ENCODE measurements at regions not wholly inside any gene's neighbourhood (a gene's known extent, or its start where the extent isn't known, plus 50 kb on each side); places are given as distances from the start of the nearest gene placed in this dataset.

- Histone ChIP-seq H3K27me3 (no peaks in the 10 kb centered on the region), H3K27ac (no peak overlapping the region), H3K4me1 (no peaks in the 10 kb centered on the region), H3K9me3 (no peaks in the 10 kb centered on the region), H3K36me3 (no peaks in the 10 kb centered on the region), H3K4me3 (replicated peaks in 1 of 3) (no peak overlapping the region)
- 53 to 59% methylated on average over 2 of the region's 2 CpGs for WGBS, 2 donors
- no peak for DNase-seq
- intact Hi-C loops (cut with DNase I) = no loop called here
- no peak for TF ChIP-seq CTCF (IDR thresholded peaks at IDR 0.05)
- no peak for TF ChIP-seq POLR2A (IDR thresholded peaks at IDR 0.05)
Observed at GRCh38 chr3:104831071-104831470, 535.6 kb upstream of the ALCAM start.

GRCh38 chr3:104832530-104832929, 534.2 kb upstream of the ALCAM start:
- no peak overlapping the region for H3K27ac ChIP-seq
- no peaks in the 10 kb centered on the region for H3K27me3 ChIP-seq
- no peak for TF ChIP-seq CTCF (IDR thresholded peaks at IDR 0.05)
- no peak for TF ChIP-seq POLR2A (IDR thresholded peaks at IDR 0.05)
- DNase-seq = no peak
- H3K4me1 ChIP-seq = no peaks in the 10 kb centered on the region
- H3K4me3 ChIP-seq (replicated peaks in 1 of 3) = no peak overlapping the region
- H3K36me3 ChIP-seq = no peaks in the 10 kb centered on the region
- intact Hi-C loops (cut with DNase I) = no loop called here
- H3K9me3 ChIP-seq = no peaks in the 10 kb centered on the region

- no peaks in the 10 kb centered on the region for H3K27me3 ChIP-seq
- DNase-seq = no peak
- no peaks in the 10 kb centered on the region for H3K9me3 ChIP-seq
- H3K4me1 ChIP-seq = no peaks in the 10 kb centered on the region
- H3K27ac ChIP-seq = no peak overlapping the region
- 80 to 91% methylated on average over 1 of the region's 1 CpG for WGBS, 2 donors
- intact Hi-C loops (cut with DNase I) = no loop called here
- H3K4me3 ChIP-seq (replicated peaks in 1 of 3) = no peak overlapping the region
- no peaks in the 10 kb centered on the region for H3K36me3 ChIP-seq
- TF ChIP-seq POLR2A (IDR thresholded peaks at IDR 0.05) (no peak), CTCF (IDR thresholded peaks at IDR 0.05) (no peak)
Observed at GRCh38 chr3:104835376-104835775, 531.3 kb upstream of the ALCAM start.

GRCh38 chr3:104846270-104846669, 520.4 kb upstream of the ALCAM start:
- Histone ChIP-seq H3K9me3 (no peaks in the 10 kb centered on the region), H3K36me3 (no peaks in the 10 kb centered on the region), H3K27me3 (no peaks in the 10 kb centered on the region), H3K4me3 (replicated peaks in 1 of 3) (no peak overlapping the region), H3K27ac (no peak overlapping the region), H3K4me1 (no peaks in the 10 kb centered on the region)
- TF ChIP-seq CTCF (IDR thresholded peaks at IDR 0.05) (no peak), POLR2A (IDR thresholded peaks at IDR 0.05) (no peak)
- intact Hi-C loops (cut with DNase I) = no loop called here
- WGBS, 2 donors = 14 to 24% methylated on average over 2 of the region's 2 CpGs
- no peak for DNase-seq

- Histone ChIP-seq H3K27me3 (no peaks in the 10 kb centered on the region), H3K4me3 (replicated peaks in 1 of 3) (no peak overlapping the region), H3K27ac (no peak overlapping the region), H3K4me1 (no peaks in the 10 kb centered on the region), H3K9me3 (no peaks in the 10 kb centered on the region), H3K36me3 (no peaks in the 10 kb centered on the region)
- no peak for TF ChIP-seq CTCF (IDR thresholded peaks at IDR 0.05)
- TF ChIP-seq POLR2A (IDR thresholded peaks at IDR 0.05) = no peak
- 91 to 98% methylated on average over 2 of the region's 2 CpGs for whole genome bisulfite sequencing, 2 donors
- no peak for DNase-seq
- intact Hi-C loops (cut with DNase I) = no loop called here
Observed at GRCh38 chr3:104849070-104849469, 517.6 kb upstream of the ALCAM start.
